Stimulated activated CD8-positive, alpha-beta memory T cell treated with anti-CD3 and anti-CD28 coated beads, Interleukin-2, amount 100 ng/mL, for 48 hours (primary cell): ENCODE measurements at regions not wholly inside any gene's neighbourhood (a gene's known extent, or its start where the extent isn't known, plus 50 kb on each side); places are given as distances from the start of the nearest gene placed in this dataset.

Experiments
- DNase-seq, 2 donors: peaks; one replicate each; pipeline ENCODE4 v3.0.0-alpha.2; 2020; ENCODE audit warnings: low read depth in 2 of 2

DNA sequence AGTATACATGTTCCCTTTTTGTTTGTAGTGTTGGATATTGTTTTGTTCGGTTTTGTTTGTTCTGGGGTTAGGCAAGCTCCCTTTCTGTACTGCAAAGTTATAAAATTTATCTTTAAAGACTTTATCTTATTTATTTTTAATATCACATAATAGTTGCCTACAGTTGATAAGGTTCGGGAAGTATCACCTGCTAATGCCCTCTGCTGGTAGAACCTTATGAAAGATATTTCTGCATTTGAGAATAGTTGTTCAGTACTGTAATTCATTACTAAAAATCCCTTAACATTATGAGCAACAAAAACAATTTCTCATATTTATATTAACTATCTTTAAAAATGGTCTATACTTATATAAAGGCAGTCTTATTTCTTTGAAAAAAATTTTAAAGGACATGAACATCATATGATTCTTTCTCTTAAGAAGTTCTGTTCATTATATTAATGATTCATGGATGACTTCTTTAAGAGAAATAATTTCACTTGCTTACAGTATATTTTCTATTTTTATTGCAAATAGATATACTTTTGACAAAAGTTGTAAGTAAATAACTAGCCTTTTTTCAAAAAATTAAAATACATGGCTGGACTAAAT, 1126.8 kb downstream of the SI start:
- no peak for DNase-seq

DNA sequence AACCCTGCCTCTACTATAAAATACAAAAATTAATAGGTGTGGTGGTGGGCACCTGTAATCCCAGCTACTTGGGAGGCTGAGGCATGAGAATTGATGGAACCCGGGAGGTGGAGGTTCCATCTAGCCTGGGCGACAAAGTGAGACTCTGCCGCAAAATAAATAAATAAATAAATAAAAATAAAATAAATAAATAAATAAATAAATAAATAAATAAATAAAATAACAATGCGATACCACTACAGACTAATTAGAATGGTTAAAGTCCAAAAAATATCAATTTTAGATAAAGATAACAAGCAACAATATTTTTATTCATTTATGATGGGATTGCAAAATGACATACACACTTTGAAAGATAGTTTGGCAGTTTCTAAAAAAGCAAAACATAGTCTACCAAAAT, 1131.5 kb downstream of the SI start:
- no peak for DNase-seq

DNA sequence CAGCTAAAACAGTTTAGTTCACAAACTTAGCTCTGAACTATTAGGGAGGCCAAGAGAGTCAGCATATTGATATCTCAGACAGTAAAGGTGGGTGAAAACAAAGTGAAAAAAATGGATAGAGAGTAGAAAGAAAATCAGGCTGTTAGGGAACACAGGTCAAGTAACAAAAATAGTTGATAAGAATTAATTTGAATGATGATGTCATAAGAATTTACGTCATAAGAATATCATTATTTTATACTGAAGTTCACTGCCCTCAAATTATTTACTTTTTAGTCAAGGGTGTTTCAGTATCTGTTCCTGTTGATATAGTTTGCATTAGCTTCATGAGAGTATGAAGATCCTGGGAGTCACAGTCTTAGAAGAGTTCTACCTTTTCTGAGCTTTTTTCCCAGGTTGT, 1134.6 kb downstream of the SI start:
- no peak for DNase-seq

DNA sequence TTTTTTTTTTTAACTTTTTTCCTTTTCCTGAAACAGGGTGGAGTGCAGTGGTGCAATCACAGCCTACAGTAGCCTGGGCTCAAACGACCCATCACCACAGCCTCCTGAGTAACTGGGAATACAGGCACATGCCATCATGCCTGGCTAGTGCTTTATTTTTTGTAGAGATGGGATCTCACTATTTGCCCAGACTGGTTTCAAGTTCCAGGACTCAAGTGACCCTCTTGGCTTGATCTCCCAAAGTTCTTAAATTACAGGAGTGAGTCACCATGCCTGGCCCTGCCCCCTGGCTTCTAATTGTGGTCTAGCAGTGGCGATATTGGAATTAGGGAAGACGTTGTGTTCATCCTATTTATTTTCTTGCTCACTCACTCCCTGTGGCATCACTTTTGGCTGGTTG, 1138.4 kb downstream of the SI start:
- DNase-seq, result no peak

DNA sequence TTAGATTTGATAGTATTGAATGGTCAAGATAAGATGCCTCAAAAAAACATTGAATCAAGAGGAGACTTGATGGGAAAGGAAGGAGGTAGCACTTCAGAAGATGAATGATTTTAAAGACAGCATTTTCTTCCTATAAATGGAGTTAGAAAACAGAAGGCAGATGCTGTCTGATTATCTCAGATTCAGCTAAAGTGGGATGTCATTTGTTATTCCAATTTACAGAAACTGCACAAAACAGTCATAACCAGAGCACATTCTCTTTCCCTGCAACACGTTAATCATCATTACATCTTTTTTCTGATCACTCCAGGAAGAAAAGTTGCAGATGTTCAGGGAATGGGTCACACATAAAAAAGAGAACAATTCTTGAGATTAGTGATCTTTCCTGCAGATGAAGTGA, 1141.8 kb downstream of the SI start:
- no peak for DNase-seq

DNA sequence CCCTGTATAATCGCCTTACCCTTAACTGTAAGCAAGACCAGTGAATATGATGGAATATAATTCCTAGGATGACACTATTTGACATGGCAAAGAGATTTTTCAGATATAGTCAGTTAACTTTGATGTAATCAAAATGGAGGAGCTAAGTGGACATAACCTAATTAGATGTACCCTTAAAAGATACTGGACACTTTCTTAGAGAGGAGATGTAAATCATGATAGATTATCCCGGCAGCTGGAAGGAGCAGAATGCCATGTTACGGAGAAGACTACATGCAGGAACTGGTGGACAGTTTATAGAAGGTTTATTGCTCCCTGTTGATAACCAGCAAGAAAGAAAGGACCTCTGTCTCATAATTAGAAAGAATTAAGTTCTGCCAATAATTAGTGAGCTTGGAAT, 1142.9 kb downstream of the SI start:
- no peak for DNase-seq

DNA sequence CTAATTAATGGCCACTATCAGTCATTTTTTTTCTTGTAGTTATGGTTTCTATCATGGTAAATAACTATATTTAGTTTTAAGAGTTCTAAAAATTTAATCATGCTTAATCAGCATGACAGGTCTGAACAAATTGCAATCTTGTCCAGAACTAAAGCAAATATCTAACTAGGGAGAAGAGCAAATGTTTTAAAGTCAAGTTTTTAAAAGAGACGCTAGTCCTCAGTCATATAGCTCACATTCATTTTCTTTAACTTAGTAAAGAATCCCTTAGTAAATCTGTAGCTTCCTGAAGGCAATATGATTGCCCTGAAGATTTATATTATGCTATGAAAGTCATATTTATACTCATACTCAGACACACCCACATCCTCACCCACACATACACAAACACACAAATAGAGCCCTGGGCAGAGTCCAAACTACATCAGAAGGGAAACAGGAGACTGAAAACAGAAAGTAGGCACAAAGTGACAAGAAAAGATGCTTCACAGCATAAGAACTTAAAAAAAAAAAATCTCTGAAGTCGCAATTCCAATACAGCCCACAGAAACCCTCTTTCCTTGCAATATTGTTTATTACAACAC, 1149.1 kb downstream of the SI start:
- no peak for DNase-seq

DNA sequence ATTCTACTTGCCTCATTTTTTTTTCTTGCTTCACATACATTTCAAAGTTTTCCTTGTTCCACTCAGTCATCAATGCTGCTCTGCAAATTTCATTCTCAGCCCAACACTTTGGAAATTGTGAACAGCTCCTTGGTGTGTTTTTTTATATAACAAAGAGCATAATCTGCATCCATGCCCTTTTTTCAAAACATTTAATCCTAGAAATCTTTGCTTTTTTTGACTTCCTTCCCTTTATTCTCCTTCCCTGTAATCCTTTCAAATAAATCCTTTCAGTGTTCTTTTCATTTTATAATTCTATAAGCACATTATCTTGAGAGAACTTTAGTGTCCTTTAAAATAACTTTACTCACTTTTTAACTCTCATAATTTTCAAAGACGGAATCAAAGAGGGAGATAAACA, 1150.8 kb downstream of the SI start:
- DNase-seq, result no peak

DNA sequence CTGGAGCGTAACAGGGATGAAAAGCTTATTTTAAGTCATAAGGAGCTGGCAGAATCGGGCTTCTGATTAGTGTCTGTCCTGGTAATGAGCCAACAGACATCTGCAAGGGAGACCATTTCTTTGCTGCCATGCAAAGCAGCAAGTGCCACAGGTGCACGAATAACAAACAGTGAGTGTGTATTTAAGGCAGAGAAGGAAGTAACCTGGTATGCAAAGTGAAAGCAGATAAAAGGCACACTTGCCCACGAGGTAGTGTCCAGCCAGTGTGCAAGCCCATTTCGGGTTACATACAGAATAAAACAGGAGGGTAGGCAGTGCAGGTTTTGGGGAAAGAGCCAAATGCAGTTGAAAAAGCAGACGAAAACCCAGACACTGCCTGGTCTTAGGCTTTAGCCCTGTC, 1153.7 kb downstream of the SI start:
- no peak for DNase-seq

DNA sequence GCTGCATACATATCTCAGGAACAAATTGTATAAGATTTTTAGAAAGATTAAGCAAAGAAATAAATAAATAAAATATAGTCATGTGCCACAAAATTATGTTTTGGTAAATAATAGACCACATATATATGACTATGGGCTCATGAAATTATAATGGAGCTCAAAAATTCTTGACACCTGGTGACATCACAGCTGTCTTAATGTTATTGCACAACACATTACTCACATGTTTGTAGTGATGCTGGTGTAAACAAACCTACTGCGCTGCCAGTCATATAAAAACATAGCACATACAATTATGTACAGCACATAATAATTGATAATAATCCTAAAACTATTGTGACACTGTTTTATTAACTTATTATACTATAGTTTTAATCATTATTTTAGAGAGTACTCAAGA, 1159.1 kb downstream of the SI start:
- no peak for DNase-seq

DNA sequence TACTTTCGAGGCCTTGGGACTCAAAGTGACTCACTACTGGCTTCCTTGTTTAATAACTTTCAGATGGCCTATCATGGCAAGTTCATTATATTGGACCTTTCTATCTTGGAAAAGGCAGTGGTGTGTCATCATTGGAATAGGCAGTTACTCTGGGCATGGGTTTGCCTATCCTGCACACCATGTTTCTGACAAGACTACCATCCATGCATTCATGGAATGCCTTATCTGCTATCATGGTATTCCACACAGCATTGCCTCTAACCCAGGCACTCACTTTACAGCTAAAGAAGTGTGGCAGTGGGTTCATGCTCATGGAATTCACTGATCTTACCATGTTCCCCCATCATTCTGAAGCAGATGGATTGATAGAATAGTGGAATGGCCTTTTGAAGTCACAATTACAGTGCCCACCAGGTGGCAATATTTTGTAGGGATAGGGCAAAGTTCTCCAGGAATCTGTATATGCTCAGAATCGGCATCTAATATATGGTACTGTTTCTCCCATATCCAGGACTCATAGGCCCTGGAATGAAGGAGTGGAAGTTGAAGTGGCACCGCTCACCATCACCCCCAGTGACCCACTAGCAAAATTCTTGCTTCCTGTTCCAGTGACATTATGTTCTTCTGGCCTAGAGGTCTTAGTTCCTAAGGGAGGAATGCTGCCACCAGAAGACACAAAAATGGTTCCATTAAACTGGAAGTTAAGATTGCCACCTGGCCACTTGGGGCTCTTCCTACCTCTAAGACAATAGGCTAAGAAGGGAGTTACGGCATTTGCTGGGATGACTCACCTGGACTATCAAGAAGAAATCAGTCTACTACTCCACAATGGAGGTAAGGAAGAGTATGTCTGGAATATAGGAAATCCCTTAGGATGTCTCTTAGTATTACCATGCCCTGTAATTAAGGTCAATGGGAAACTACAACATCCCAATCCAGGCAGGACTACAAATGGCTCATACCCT, 1161.4 kb downstream of the SI start:
- no peak for DNase-seq

DNA sequence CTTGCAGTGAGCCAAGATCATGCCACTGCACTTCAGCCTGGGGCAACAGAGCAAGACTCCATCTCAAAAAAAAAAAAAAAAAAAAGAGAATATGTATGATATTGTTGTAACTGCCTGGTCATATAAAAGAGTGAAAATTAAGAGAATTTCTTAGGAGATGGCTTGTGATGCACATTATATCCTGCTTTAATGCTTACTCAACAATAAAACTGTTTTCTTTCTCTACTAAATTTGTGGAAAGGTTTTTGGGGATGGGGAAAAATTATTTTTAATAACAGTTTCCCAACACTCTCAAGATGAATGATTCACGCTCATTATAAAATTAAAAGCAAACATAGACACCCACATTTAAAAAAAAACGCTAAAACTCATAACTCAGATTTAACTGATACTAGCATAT, 1163.0 kb downstream of the SI start:
- no peak for DNase-seq

DNA sequence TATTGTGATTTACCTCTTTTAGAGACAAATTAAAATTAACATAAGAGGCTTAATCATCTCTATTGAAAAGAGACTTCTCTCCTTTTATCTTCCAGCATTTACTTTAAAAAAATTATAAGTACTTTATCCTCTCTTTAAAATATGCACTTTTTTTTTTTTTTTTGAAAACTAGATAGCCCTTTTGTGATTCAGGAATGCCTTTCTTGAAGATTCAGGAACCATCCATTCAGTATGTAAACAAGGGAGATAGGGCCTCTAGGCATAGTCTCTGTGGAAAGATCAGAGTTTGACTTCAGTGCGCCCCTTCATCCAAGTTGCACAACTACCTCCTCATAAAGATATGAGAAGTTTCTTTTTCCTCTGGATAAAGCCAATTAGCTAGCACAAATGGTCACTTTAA, 1163.7 kb downstream of the SI start:
- no peak for DNase-seq

DNA sequence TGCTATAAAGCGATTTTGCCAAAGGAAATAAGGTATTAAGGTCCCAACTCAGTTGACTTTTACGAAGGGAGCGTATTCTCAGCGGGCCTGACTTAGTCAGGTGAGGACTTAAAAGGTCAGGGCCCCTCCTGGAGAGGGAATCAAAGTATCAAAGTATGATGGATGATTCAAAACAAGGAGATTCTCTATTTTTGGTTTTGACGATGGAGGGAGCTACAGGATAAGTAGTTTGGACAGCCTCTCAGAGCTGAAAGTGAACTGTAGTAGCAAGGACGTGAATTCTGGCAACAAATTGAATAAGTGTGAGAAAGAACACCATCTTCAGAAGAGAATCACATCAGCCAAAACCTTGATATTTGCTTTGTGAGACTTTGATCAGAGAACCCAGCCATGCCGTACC, 1186.5 kb downstream of the SI start:
- DNase-seq, result no peak

DNA sequence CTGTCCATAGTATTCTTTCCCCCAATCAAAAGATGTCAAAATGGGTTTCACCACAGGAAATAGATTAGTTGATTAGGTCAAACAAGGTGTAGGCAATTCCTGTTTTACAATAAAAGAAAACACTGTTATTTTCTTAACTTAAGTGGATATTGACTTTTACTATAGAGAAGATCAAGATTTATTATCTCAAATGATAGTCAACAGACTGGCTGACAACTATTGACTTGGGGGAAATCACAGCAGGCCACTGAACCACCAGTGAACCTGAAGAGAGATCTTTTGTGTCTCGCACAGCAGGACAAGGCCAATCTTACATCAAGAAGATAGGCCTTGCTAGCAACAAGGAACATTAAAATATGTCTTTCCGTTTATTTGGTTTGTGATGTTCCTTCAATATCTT, 1187.6 kb downstream of the SI start:
- no peak for DNase-seq

DNA sequence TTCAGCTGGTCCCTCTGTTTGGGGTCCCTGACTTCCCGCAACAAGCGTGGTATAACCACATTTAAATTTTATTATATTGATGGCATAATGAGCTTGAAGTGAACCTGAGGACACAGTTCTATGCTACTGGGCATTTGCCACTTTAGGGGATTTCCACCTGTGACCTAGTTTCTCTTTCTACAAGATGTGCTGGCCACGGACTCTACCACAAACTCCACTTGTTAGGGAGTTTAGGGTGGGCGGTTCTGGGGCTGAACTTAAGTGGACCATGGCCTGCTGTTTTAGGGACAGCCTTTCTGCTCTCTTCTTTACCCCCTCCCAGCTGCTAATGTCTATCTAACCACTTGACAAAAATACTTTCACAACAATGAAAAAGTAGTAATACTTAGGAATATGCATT, 1199.1 kb downstream of the SI start:
- DNase-seq, result no peak

DNA sequence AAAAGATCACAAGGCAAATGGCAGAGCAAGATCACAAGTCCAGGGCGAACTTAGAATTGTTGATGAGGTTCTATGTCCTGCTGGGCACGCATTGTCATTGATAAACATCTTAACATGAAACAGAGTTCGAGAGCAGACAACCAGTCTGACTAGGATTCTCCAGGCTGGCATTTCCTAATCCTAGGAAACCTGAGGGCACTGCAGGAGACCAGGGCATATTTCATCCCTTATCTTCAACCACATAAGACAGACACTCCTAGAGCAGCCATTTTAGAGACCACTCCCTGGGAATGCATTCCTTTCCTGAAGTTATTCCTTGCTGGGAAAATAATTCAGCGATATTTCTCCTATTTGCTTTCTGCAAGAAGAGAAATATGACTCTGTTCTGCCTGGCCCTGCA, 1199.9 kb downstream of the SI start:
- no peak for DNase-seq

DNA sequence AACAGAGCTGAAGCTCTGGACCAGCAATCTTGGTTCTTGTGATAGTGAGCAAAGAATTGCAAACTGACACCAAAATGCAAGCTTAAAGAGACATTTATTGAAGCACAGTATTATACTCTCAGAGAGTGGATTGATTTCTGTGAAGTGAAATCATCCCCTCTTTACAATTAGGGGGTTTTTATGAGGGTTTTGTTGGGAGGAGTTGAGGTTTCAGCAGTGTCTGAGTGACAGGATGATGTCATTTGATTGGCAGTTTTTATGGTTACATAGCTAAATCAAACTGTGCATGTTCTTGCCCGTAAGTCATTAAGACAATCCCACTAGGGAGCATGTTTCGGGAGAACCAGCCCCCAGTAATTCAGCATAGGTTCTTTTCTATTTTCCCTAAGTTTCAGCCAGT, 1200.5 kb downstream of the SI start:
- DNase-seq, result no peak

DNA sequence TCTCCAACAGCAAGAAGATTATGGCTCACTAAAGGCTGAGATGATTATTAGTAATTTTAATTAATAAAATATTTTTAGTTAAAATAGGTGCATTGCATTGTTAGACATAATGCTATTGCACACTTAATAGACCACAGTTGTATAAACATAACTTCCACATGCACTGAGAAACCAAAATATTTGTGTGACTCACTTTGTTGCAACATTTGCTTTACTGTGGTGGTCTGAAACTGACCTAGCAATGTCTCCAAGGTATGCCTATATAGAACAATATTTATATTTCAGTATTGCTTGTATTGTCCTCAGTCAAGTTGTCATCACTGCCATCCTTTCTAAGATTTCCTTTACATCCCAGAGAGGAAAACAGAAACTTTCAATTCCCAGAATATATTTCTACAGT, 1215.2 kb downstream of the SI start:
- DNase-seq, result no peak

DNA sequence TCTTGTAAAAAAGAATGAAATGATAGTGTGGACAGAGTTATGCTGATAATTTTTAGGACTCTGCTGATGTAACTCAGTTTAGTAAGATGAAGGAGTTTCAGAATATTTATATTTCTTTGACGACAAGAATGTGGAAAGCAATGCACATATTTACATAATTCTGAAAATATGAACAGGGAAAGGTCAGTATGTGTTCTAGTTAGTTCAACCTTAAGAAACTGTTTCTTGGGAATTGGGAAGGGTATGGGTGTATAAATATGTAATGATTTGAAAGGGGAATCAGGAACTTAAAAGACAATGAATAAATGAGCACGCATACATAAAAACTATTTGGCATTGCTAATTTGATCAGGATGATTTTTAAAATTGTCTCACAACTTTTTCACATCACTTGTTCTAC, 1226.1 kb downstream of the SI start:
- DNase-seq, result no peak

DNA sequence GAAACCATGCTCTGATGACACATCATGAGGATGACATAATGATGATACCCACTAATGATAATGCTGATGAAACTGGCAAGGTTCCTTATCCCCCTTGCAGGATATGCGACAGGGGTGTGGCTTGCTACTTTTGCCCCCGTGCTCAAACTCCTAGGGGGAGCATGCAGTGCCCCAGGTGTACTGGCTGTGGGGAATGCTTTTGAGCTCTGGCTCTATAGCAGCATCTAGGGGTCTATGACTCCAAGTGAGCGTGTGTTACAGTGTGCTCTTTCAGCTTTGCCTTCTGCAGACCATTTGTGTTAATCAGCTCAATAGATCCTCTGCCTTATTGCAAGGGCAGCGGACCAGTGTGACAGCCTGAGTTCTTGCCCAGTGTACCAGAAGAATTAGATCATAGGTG, 1239.5 kb downstream of the SI start:
- no peak for DNase-seq

DNA sequence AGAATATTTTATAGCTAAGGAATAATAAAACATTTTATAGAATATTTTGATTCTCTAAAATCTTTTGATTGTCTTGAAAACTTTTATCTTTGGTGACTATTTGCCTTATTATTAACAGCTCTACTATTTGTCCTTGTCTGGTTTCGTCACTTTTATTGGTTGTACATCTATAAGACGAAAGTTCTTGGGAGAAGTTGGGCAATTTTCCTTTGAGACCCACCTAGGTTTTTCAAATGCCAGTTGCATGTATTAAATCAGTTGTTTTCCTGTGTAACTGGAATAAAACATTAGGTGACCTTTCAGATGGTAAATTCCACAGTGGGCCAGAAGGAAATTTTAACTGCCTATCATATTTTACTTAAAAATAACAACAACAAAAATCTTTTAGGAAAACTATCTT, 1245.7 kb downstream of the SI start:
- no peak for DNase-seq

DNA sequence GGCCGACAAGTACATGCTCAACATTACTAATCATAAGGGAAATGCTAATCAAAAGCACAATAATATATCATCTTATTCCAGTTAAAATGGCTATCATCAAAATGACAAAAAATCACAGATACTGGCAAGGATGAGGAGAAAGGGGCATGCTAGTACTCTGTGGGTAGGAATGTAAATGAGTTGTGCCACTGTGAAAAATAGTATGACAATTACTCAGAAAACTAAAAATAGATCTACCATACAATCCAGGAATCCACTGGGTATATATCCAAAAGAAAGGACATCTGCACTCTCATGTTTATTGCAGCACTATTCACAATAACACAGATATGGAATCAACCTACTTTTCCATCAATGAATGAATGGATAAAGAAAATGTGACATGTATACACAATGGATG, 1256.5 kb downstream of the SI start:
- DNase-seq, result no peak
